Pons (tissue), 1 donor: ENCODE measurements at regions not wholly inside any gene's neighbourhood (a gene's known extent, or its start where the extent isn't known, plus 50 kb on each side); places are given as distances from the start of the nearest gene placed in this dataset.

ENCODE experiments used
- DNase-seq: peaks from one replicate; pipeline ENCODE4 v3.0.0-alpha.2; 2016; ENCODE audit warnings: low spot score

DNA sequence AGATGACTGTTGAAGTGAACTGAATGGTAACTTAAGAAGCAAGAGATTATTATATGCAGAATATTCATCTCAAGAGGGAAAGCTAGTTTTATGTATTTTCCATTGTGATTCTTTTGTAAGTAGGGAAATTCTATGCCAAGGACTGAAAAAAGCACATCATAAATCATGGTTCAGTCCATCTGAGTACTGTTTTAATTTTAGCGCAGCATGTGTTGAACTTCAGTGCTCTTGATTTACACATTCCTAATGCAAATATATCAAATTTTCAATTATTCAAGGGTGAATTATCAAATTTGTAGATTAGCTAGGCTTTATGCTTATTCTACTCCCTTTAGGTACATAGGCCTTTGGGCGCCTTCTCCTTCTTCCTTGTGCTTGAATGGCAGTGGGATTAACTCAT lies 50.3 kb upstream of the TCF12 start:
- DNase-seq = no peak

DNA sequence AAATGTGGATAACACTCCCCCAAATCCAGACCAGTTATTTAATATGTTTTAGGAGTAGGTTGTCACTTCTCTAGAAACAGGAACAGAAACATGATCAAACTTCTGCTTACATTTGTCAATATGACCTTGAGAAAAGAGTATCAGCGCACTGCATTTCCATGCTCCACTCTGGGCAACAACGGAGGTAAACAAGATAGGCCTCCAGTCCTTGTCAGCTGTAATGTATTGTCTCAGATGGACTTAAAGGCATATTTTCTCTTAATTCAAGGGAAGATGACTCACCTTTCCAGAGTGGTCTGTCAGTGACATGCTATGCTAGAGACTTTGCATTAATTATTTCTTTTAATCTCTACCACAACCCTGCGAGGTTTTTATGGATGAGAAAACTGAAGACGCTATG lies 51.6 kb upstream of the TCF12 start:
- DNase-seq = no peak

DNA sequence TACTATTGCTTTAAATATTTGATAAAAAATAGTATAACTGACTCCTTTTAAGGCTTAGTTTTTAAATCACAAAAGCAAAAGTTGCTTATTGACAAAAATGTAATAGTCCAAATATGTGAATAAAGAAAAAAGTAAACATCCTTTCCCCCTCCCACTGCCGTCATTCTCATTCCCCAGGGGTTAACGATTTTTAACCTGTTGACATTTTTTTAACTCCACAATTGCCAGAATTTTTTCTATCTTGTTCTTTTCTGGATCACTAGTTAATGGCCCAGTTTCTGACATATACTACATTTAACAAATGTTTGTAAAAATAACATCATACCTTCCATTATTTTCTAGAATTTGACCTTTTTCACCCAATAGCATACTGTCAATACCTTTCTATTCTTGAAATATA lies 60.6 kb upstream of the TCF12 start:
- no peak for DNase-seq

DNA sequence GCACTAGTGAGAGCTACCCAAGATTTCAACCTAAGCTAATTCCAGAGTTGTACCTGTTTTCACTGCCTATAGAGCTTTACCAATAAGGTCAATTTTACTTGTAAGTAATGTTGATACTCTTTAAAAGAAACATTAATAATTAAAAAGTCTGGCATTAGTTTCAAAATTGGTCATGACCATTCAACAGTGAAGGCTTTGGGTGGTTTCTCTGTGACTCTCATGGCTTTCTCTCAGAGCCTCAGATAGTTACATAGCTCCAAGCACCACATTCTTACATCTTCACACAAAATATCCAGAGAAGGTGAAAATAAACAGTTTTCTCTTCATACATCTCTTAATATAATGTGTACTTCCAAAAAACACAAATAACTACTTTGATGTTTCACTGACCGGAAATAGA lies 61.5 kb upstream of the TCF12 start:
- no peak for DNase-seq

DNA sequence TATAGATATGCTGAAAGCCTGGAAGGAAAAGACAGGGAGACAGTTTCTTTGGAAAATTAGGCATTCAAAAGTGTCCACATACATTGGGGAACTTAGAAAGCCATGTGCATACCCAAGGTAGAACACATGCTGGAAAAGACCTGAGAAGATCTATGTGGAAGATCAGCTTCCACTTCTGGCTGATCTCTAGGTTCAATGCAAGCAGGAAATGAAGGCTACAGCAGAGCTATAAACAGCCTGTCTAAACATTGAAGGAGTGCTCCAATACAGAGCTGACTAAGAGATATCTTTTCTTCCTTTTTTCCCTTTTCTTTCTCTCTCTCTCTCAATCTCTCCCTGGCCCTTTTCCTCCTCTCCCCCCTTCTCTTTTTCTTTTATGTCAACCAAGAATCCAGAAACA lies 73.6 kb upstream of the TCF12 start:
- no peak for DNase-seq

DNA sequence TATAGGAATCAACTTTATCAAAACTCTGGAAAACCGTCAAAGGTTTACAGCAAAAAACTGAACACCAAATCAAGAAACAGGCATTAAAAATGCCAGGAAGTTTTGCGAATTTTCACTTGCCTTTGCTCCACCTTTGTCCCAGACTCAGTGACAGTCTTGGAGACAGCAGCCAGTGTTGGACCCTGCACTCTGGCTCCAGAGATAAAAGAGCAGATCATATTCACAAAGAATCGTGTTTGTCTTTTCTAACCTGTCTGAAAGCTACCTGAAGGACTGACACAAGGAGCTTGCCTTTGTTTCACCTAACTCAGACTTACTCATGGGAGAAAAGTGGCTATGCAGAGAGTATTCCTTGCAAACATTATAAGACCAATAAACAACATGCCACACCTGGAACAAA lies 74.0 kb upstream of the TCF12 start:
- DNase-seq = no peak

DNA sequence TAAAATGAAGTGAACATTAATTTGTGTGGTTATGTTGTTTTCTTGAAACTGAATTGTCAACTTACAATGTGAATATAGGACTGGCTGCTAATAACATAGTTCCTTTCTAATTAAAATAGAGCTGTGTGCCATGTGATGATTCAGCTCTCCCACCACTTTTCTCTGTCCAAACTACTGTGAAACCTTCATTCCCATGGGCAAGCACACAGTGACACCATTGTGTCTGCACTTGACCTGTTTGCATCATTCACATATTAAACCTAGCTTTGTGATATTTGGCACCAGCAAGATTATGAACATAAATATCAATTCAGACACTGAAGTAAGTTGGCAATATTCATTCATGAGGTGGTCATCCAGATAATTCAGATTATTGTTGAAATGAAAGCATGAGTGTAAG lies 78.8 kb upstream of the TCF12 start:
- no peak for DNase-seq

GRCh38 chr15:56839099-56839498 lies 79.3 kb upstream of the TCF12 start:
- DNase-seq = no peak

DNA sequence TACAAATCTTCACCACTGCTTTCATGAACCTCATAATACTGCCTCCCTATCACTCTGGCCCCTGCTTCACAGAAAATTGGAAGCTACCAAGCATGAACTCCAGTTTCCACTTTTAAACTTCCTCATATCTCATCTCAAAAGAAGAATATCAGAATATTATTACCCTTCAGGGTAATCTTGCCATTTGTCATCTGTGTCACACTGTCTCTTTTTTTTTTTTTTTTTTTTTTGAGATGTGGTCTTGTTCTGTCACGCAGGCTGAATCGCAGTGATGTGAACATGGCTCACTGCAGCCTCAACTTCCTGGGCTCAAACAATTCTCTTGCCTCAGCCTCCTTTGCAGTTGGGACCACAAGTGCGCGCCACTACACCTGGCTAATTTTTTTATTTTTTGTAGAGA lies 80.4 kb upstream of the TCF12 start:
- DNase-seq = no peak

GRCh38 chr15:56837273-56837672 lies 81.2 kb upstream of the TCF12 start:
- no peak for DNase-seq

DNA sequence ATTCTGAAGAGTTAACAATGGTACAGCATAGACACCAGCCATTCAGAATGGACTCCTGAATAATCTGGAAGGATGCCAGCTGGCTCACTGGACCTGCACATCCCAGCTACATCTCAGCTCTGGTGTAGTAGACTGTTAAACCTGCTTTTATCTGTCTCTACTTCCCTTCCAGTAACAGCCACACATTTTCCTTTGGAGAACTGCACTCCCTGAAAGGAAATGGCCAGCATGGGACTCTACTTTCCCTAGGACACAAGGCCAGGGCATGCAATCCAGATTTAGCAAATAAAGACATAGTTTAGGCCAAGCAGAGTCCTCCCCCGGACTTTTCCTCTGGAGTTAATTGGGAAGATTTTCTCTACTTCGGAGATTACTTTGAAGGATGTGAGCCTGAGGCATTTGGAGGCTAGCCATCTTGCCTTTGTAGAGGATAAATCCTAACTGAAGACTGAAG lies 82.7 kb upstream of the TCF12 start:
- DNase-seq = peak; percentile 80

GRCh38 chr15:56832125-56832524 lies 86.3 kb upstream of the TCF12 start:
- DNase-seq = peak; percentile 79

- no peak for DNase-seq
Measured at GRCh38 chr15:56831467-56832005, 86.9 kb upstream of the TCF12 start.

DNA sequence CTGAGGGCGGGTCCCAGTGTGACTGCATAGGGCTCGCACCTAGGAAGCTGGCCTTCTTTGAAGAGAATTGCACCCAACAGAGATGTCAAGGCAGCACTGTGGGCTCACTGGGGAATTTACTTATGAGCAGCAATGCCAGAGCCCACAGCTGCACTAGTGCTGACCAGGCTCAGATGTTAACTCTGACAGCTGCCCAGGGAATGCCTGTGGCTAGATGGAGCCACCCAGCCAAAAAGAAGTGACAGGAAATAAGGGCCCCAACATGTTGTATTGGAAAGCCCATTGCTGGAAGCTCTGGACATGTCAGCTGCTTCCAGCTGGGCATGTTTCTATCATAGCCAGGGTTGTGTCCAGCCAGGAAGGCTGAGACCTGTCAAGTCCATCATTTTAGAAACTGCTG lies 90.9 kb upstream of the ZNF280D start:
- no peak for DNase-seq

DNA sequence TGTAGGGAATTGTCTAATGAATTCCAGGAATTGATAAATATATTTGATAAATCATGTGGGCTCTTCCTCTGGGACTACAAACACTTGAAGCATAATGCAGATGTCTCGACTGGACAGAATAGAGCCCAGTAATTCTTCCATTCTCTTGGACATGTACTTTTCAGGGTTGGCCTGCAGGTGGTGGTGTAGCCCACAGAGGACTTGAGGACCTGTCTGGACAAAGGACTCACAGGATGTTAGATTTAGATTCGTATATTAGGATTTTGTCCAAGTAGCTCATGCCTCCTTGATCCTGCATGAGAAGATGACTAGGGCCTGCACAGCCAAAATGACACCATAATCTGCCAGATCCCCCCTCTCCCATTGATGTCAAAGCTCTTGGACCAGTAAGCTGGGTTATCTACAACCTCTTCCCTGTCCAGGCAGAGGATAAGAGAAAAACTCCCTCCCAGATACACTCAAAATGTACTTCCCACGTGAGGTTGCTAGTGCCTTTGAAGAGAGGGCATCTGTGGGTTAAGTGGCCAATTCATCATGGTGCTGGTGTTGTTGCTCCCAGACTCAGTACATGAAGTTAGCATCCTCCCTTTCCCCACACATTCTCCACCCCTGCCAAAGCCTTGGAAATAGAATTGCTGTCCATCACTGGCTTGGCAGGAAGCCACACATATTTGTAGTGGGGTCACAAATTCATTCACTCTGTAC lies 88.6 kb upstream of the ZNF280D start:
- peak; percentile 77 for DNase-seq

GRCh38 chr15:56820333-56820732 lies 87.0 kb upstream of the ZNF280D start:
- DNase-seq = peak; percentile 30

DNA sequence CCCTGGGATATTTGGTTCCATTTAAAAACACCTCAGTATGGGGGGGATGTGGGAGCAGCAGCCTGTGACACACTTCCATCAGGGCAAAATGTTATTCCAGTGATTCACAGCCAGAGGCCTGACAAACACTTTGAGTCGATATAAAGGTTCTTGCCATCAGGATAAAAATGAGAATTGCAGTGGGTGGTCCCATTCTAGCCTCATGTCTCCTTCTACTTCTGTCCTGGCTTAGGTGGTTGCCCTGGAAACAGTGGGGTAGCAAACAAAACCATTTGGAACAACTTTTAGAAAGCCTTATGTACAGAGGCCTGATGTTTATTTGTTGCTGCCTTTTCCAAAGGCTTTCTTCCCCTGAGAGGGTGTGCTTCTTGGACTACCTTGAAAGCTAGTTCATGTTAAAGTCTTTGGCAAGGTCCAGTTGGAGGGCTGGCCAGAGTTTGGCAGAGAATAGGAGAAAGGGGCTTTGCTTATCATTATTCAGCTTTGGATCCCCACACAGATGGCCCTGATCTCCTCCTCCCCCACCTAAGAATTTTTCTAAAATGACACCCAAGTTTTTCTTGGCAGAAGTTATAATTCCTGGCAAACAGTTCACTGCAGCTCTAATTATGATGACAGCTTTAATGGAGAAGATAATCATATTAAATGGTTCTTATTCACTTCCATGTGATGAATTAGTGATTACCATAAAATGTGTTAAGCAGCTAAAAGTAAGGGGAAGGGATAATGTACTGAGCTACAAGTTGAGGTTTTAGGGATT lies 84.2 kb upstream of the ZNF280D start:
- no peak for DNase-seq

GRCh38 chr15:56816781-56817180 lies 83.5 kb upstream of the ZNF280D start:
- no peak for DNase-seq

GRCh38 chr15:56815247-56815646 lies 81.9 kb upstream of the ZNF280D start:
- DNase-seq = no peak

GRCh38 chr15:56814429-56814828 lies 81.1 kb upstream of the ZNF280D start:
- no peak for DNase-seq

- DNase-seq = no peak
Measured at GRCh38 chr15:56813995-56814394, 80.7 kb upstream of the ZNF280D start.

- DNase-seq = no peak
Measured at GRCh38 chr15:56812961-56813360, 79.7 kb upstream of the ZNF280D start.

DNA sequence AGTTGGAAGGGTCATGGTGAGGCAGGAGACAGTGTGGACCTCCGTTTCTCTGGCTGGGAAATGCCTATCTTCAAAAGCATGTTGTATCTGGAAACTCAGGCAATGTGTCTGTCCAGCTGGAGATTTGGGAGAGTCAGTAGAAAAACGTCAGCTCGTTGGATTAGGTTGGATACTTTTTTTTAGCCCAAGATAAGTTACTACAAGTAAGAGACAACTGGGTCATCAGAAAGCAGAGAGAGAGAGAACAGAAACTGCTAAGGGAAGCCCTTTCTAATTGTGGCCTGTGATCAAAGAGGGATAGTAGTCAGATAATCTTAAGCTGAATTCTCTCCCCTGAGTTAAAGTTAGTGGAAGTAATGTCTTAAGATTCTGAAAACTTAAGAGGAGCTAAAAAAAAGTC lies 78.9 kb upstream of the ZNF280D start:
- DNase-seq = peak; percentile 53
